ENCODE measurements at regions not wholly inside any gene's neighbourhood (a gene's known extent, or its start where the extent isn't known, plus 50 kb on each side); places are given as distances from the start of the nearest gene placed in this dataset.
A peak's percentile ranks its signal among the peaks of the same experiment; 100 is the strongest.

DNA sequence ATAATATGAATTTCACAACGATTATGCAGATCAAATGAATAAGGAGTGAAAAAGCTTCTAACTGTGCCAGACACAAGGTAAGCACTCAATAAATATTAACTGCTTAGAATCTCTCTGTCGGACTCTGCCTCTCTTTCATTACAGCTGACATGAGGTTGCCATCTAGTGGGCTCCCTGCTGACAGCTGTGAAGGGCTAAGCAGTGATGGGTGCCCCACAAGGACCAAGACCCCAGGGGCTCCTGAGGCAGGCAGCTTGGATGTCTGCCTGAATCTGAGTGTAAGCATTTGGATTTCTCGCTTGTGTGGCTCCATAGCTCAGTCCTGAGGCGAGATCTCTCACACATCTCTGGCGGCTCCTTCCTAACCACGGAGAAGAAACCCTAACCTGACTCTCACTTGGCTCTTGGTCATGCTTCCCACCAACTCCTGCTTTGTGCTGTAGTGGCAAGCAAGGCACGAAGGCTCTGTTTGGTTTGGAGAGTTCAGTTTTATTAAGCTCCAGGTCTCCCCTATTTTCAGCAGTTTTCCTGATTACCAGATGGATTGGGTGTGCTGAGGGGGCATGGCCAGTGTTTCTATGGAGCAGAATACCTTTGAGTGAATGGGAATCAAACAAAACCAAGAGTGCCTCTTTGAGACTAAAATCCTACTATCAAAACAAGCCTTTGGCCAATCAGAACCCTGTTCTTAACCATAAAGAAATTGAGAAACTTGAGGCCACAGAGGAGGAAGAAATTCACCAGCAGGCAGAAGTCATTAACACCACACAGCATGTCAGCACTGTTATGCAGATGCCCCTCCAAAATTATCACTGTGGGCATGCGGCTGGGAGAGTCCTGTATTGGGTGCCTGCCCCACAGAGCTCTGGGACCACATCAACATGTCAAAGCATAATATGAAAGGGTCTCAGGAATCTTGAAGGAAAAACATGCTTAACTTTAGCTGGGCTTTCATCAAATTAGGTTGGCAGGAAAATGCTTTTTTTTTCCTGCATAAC lies 152.8 kb upstream of the NTM start:
- DNase-seq (ENCODE audit: low read depth) = peak; percentile 34
- H3K4me3 ChIP-seq (ENCODE audit: low read length) = no peak overlapping the region
- TF ChIP-seq, protein P1, sequence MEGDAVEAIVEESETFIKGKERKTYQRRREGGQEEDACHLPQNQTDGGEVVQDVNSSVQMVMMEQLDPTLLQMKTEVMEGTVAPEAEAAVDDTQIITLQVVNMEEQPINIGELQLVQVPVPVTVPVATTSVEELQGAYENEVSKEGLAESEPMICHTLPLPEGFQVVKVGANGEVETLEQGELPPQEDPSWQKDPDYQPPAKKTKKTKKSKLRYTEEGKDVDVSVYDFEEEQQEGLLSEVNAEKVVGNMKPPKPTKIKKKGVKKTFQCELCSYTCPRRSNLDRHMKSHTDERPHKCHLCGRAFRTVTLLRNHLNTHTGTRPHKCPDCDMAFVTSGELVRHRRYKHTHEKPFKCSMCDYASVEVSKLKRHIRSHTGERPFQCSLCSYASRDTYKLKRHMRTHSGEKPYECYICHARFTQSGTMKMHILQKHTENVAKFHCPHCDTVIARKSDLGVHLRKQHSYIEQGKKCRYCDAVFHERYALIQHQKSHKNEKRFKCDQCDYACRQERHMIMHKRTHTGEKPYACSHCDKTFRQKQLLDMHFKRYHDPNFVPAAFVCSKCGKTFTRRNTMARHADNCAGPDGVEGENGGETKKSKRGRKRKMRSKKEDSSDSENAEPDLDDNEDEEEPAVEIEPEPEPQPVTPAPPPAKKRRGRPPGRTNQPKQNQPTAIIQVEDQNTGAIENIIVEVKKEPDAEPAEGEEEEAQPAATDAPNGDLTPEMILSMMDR (IDR thresholded peaks at IDR 0.05; ENCODE audit: insufficient read depth, low read depth, low read length, missing control alignments) = peak; percentile 46

- DNase-seq (ENCODE audit: low read depth) = no peak
- TF ChIP-seq, protein P1 (IDR thresholded peaks at IDR 0.05; ENCODE audit: insufficient read depth, low read depth, low read length, missing control alignments) = no peak
- no peak overlapping the region for H3K4me3 ChIP-seq (ENCODE audit: low read length)
Observed at GRCh38 chr11:131218542-131218941, 151.9 kb upstream of the NTM start.

GRCh38 chr11:131219646-131220045 lies 150.8 kb upstream of the NTM start:
- DNase-seq (ENCODE audit: low read depth) = peak; percentile 1
- TF ChIP-seq, protein P1 (IDR thresholded peaks at IDR 0.05; ENCODE audit: insufficient read depth, low read depth, low read length, missing control alignments) = no peak
- no peak overlapping the region for H3K4me3 ChIP-seq (ENCODE audit: low read length)

- TF ChIP-seq, protein P1 (IDR thresholded peaks at IDR 0.05; ENCODE audit: insufficient read depth, low read depth, low read length, missing control alignments) = no peak
- no peak for DNase-seq (ENCODE audit: low read depth)
- no peak overlapping the region for H3K4me3 ChIP-seq (ENCODE audit: low read length)
Observed at GRCh38 chr11:131223198-131223991, 147.0 kb upstream of the NTM start.

- no peak overlapping the region for H3K4me3 ChIP-seq (ENCODE audit: low read length)
- DNase-seq (ENCODE audit: low read depth) = no peak
- TF ChIP-seq, protein P1 (IDR thresholded peaks at IDR 0.05; ENCODE audit: insufficient read depth, low read depth, low read length, missing control alignments) = no peak
Observed at GRCh38 chr11:131228378-131228777, 142.0 kb upstream of the NTM start.

DNA sequence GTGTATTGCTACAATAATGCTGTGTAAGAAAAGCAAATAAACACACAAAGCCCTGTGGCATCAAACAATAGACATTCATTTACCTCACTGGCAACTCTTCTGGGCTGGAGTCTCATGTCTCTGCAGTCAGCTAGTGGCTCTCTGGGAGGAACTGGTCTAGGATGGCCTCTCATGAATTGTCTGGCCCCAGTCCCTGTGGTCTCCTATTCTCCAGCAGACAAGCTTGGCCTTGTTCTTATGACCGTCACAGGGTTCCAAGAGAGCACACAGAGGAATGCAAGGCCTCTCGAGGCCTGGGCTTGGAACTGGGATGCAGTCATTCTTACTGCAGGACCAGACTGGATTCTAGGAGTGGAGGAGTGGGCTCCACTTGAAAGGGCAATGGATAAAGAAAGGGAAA lies 141.2 kb upstream of the NTM start:
- no peak for DNase-seq (ENCODE audit: low read depth)
- H3K4me3 ChIP-seq (ENCODE audit: low read length) = no peak overlapping the region
- TF ChIP-seq, protein P1 (IDR thresholded peaks at IDR 0.05; ENCODE audit: insufficient read depth, low read depth, low read length, missing control alignments) = no peak
